ENCODE measurements at regions not wholly inside any gene's neighbourhood (a gene's known extent, or its start where the extent isn't known, plus 50 kb on each side); places are given as distances from the start of the nearest gene placed in this dataset.

DNA sequence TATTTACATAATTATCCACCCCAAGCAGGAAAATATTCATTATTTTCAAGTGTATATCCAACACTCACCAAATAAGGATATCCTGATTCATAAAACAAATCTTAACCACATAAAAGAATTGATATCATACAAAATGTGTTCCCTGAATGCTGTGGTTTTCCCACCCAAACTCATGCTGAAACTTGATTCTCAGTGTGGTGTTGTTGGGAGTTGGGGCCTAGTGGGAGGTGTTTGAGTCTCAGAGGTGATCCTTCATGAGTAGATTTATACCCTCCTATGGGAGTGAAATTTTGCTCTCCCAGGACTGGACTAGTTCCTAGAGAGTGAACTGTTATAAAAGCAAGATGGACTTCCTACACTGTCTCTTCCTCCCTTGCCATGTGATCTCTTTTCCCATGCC lies 1028.3 kb downstream of the SORCS1 start:
- Histone ChIP-seq H3K27ac (no peak overlapping the region), H3K27me3 (no peaks in the 10 kb centered on the region), H3K36me3 (no peaks in the 10 kb centered on the region), H3K9me3 (no peaks in the 10 kb centered on the region), H3K4me3 (no peak overlapping the region), H3K4me1 (no peaks in the 10 kb centered on the region)
- no peak for TF ChIP-seq POLR2A (IDR thresholded peaks at IDR 0.05)
- TF ChIP-seq, protein P1, sequence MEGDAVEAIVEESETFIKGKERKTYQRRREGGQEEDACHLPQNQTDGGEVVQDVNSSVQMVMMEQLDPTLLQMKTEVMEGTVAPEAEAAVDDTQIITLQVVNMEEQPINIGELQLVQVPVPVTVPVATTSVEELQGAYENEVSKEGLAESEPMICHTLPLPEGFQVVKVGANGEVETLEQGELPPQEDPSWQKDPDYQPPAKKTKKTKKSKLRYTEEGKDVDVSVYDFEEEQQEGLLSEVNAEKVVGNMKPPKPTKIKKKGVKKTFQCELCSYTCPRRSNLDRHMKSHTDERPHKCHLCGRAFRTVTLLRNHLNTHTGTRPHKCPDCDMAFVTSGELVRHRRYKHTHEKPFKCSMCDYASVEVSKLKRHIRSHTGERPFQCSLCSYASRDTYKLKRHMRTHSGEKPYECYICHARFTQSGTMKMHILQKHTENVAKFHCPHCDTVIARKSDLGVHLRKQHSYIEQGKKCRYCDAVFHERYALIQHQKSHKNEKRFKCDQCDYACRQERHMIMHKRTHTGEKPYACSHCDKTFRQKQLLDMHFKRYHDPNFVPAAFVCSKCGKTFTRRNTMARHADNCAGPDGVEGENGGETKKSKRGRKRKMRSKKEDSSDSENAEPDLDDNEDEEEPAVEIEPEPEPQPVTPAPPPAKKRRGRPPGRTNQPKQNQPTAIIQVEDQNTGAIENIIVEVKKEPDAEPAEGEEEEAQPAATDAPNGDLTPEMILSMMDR (IDR thresholded peaks at IDR 0.05): no peak
- intact Hi-C loops (cut with DNase I; ENCODE audit: low total_unique reads): no loop called here
- no peak for DNase-seq

DNA sequence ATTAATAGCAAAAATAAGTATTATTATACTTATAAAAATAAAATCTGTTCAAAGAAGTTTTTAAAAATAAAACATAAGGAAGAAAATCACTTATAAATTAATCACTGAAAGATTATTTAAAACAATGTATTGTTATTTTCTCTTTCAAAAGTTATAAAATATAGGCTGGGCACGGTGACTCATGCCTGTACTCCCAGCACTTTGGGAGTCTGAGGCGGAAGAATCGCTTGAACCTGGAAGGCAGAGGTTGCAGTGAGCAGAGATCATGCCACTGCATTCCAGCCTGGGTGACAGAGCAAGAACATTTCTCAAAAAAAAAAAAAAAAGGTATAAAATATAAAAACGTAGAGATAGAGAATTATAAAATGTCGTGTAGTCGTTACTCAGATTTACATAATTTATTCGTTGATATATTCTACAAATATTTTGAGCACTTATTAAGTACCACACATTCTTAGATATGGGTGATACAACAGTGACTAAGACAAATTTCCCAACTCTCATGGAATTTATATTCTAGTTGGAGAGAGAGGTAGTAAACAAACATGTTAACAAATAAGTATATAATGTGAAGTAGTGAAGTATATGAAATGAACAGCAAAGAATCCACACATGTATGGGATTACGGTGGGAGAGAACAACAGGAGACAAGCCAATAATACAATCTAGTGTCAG lies 1030.0 kb downstream of the SORCS1 start:
- TF ChIP-seq, protein P1 (IDR thresholded peaks at IDR 0.05): no peak
- TF ChIP-seq POLR2A (IDR thresholded peaks at IDR 0.05): no peak
- Histone ChIP-seq H3K4me1 (no peaks in the 10 kb centered on the region), H3K4me3 (no peak overlapping the region), H3K27ac (no peak overlapping the region), H3K36me3 (no peaks in the 10 kb centered on the region), H3K27me3 (no peaks in the 10 kb centered on the region), H3K9me3 (no peaks in the 10 kb centered on the region)
- intact Hi-C loops (cut with DNase I; ENCODE audit: low total_unique reads): no loop called here
- DNase-seq: no peak

DNA sequence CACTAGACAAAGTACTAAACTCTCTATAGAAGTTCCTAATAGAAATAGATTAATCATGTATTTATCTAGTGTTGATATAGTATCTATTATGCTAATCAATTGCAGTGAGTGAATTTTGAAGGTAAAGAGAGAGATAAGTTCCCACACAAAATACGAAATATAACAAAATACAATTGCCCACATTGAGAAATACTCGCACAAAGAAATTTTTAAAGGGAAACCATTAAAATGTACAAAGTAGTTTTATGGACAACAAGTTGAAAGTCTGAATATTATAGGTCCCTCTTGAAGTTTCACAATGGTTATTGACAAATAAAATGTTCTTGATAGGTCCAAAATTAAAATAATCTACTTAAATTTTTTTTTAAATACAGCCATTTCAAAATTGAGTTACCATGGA lies 1031.1 kb downstream of the SORCS1 start:
- H3K36me3 ChIP-seq: no peaks in the 10 kb centered on the region
- H3K27me3 ChIP-seq: no peaks in the 10 kb centered on the region
- intact Hi-C loops (cut with DNase I; ENCODE audit: low total_unique reads): no loop called here
- no peak overlapping the region for H3K27ac ChIP-seq
- TF ChIP-seq, protein P1 (IDR thresholded peaks at IDR 0.05): no peak
- no peak for TF ChIP-seq POLR2A (IDR thresholded peaks at IDR 0.05)
- no peak overlapping the region for H3K4me3 ChIP-seq
- H3K9me3 ChIP-seq: no peaks in the 10 kb centered on the region
- DNase-seq: no peak
- H3K4me1 ChIP-seq: no peaks in the 10 kb centered on the region

DNA sequence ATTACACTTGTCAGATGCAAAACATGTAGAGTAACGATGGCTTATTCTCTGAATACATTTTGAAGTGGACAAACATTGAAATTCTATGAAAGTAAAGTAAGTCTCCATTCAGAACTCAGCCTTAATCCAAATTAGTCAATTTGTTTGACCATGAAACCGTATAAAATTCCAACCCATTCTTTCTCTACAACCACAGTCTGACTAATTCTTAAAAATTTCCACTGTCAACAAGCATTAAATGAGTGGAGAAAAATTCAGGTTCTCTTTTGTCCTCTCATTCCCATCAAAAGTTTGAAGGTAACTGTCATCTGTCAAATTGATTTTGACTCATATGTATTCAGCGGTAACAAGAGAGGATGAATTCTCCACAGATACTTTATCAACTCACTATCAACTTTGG lies 1031.5 kb downstream of the SORCS1 start:
- Histone ChIP-seq H3K36me3 (no peaks in the 10 kb centered on the region), H3K27me3 (no peaks in the 10 kb centered on the region), H3K27ac (no peak overlapping the region), H3K4me3 (no peak overlapping the region), H3K9me3 (no peaks in the 10 kb centered on the region), H3K4me1 (no peaks in the 10 kb centered on the region)
- TF ChIP-seq, protein P1 (IDR thresholded peaks at IDR 0.05): no peak
- TF ChIP-seq POLR2A (IDR thresholded peaks at IDR 0.05): no peak
- intact Hi-C loops (cut with DNase I; ENCODE audit: low total_unique reads): no loop called here
- no peak for DNase-seq

DNA sequence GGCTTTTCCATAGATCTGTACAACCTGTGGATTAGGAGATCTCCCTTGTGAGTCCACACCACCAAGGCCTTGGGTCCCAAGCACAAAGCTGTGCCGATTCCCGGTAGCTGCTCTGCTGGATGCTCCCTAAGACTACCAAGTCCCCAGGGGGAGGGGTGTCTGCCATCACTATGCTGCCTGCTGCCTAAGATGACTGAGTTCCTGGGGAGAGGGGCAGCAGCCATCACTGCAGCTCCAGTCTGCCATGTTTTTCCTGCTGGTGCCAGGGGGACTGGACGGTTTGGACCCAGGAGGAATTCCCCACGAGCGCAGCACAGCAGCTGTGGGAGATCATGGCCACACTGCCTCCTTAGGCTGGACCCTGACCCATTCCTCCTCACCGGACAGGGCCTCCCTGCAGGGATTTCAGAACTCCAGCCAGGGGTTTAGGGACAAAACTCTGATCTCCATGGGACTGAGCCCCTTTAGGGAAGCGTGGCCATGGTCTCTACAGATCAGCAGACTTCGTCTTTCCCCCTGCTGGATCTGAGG lies 1049.8 kb downstream of the SORCS1 start:
- H3K9me3 ChIP-seq: no peaks in the 10 kb centered on the region
- intact Hi-C loops (cut with DNase I; ENCODE audit: low total_unique reads): no loop called here
- TF ChIP-seq POLR2A (IDR thresholded peaks at IDR 0.05): no peak
- TF ChIP-seq, protein P1 (IDR thresholded peaks at IDR 0.05): no peak
- H3K4me3 ChIP-seq: no peak overlapping the region
- no peak for DNase-seq
- no peaks in the 10 kb centered on the region for H3K27me3 ChIP-seq
- H3K36me3 ChIP-seq: no peaks in the 10 kb centered on the region
- no peaks in the 10 kb centered on the region for H3K4me1 ChIP-seq
- H3K27ac ChIP-seq: no peak overlapping the region

All from uterus (tissue), 3 donors.